H1 (cell line): ENCODE measurements at regions not wholly inside any gene's neighbourhood (a gene's known extent, or its start where the extent isn't known, plus 50 kb on each side); places are given as distances from the start of the nearest gene placed in this dataset.

ENCODE experiments used
- BACH1 ChIP-seq: IDR thresholded peaks from 2 replicates; pipeline ENCODE4 v1.6.1; 2012; ENCODE audit warnings: low read length, improper control_type of control experiment
- YY1 ChIP-seq: IDR thresholded peaks from 2 replicates; pipeline ENCODE4 v1.6.1; 2011; ENCODE audit warnings: low read depth, mild to moderate bottlenecking, low read length

- no peak for TF ChIP-seq BACH1
- no peak for TF ChIP-seq YY1
Measured at GRCh38 chr13:78145276-78145675, 226.6 kb upstream of the EDNRB start.
